Lower lobe of right lung (tissue), 2 donors: ENCODE measurements at regions not wholly inside any gene's neighbourhood (a gene's known extent, or its start where the extent isn't known, plus 50 kb on each side); places are given as distances from the start of the nearest gene placed in this dataset.

ENCODE experiments used
- ATAC-seq, 2 donors: fragments of 200-7000 bp; cut with Tn5 transposase; one replicate each; pipeline ENCODE4 v1.9.1; 2020 to 2022; ENCODE audit warnings: mild to moderate bottlenecking in 2 of 2, moderate library complexity in 2 of 2
- DNase-seq: peaks from one replicate; pipeline ENCODE4 v3.0.0-alpha.2; 2020
- H3K27ac ChIP-seq: fragments of 200-600 bp; one replicate; pipeline ENCODE4 v1.8.0; 2022
- H3K27me3 ChIP-seq: fragments of 200-600 bp; one replicate; pipeline ENCODE4 v1.8.0; 2022; ENCODE audit warnings: low read depth
- H3K36me3 ChIP-seq: fragments of 200-600 bp; one replicate; pipeline ENCODE4 v1.8.0; 2022; ENCODE audit warnings: mild to moderate bottlenecking
- H3K4me1 ChIP-seq: fragments of 200-600 bp; one replicate; pipeline ENCODE4 v1.8.0; 2022
- H3K4me3 ChIP-seq: fragments of 200-600 bp; one replicate; pipeline ENCODE4 v1.8.0; 2022; ENCODE audit warnings: mild to moderate bottlenecking
- H3K9me3 ChIP-seq: fragments of 200-600 bp; one replicate; pipeline ENCODE4 v1.8.0; 2022
- CTCF ChIP-seq: fragments of 200-600 bp; IDR thresholded peaks from one replicate; pipeline ENCODE4 v1.8.0; 2022; ENCODE audit warnings: antibody characterized with exemption, mild to moderate bottlenecking
- intact Hi-C: fragments of 100-400 bp; cut with DNase I; formaldehyde crosslinking; loops from one replicate; pipeline ENCODE4 v1.11.0; 2022
- donor health status: DM: no; HTN: yes; CAD: no; lungs with severe emphysema.

- Histone ChIP-seq H3K27ac (no peak overlapping the region), H3K4me1 (no peaks in the 10 kb centered on the region), H3K9me3 (no peaks in the 10 kb centered on the region), H3K4me3 (no peak overlapping the region), H3K27me3 (no peaks in the 10 kb centered on the region), H3K36me3 (no peaks in the 10 kb centered on the region)
- TF ChIP-seq CTCF = no peak
- DNase-seq (no peak), ATAC-seq (no peak)
- intact Hi-C loops = no loop called here
These were observed 112.6 kb downstream of the CDC5L start for GRCh38 chr6:44500074-44500473.

- no peak overlapping the region for H3K4me3 ChIP-seq
- no peak for TF ChIP-seq CTCF
- no peaks in the 10 kb centered on the region for H3K9me3 ChIP-seq
- ATAC-seq (no peak), DNase-seq (no peak)
- intact Hi-C loops = no loop called here
- no peaks in the 10 kb centered on the region for H3K27me3 ChIP-seq
- no peaks in the 10 kb centered on the region for H3K36me3 ChIP-seq
- H3K27ac ChIP-seq = no peak overlapping the region
- H3K4me1 ChIP-seq = no peaks in the 10 kb centered on the region
These were observed 116.0 kb downstream of the CDC5L start for GRCh38 chr6:44503471-44503870.

GRCh38 chr6:44504301-44504791 is 116.8 kb downstream of the CDC5L start:
- Histone ChIP-seq H3K36me3 (no peaks in the 10 kb centered on the region), H3K4me3 (no peak overlapping the region), H3K27me3 (no peaks in the 10 kb centered on the region), H3K4me1 (no peaks in the 10 kb centered on the region), H3K27ac (no peak overlapping the region), H3K9me3 (no peaks in the 10 kb centered on the region)
- DNase-seq (no peak), ATAC-seq (no peak)
- intact Hi-C loops = no loop called here
- TF ChIP-seq CTCF = no peak

- H3K4me3 ChIP-seq = no peak overlapping the region
- no peak for TF ChIP-seq CTCF
- intact Hi-C loops = no loop called here
- no peaks in the 10 kb centered on the region for H3K4me1 ChIP-seq
- H3K27me3 ChIP-seq = no peaks in the 10 kb centered on the region
- no peaks in the 10 kb centered on the region for H3K36me3 ChIP-seq
- ATAC-seq = no peak
- no peaks in the 10 kb centered on the region for H3K9me3 ChIP-seq
- H3K27ac ChIP-seq = no peak overlapping the region
- DNase-seq = no peak
These were observed 118.2 kb downstream of the CDC5L start for GRCh38 chr6:44505751-44506150.

- H3K9me3 ChIP-seq = no peaks in the 10 kb centered on the region
- DNase-seq = no peak
- no peak for TF ChIP-seq CTCF
- intact Hi-C loops = no loop called here
- no peak overlapping the region for H3K4me3 ChIP-seq
- no peaks in the 10 kb centered on the region for H3K27me3 ChIP-seq
- H3K36me3 ChIP-seq = no peaks in the 10 kb centered on the region
- H3K27ac ChIP-seq = no peak overlapping the region
- H3K4me1 ChIP-seq = no peaks in the 10 kb centered on the region
- no peak for ATAC-seq
These were observed 119.5 kb downstream of the CDC5L start for GRCh38 chr6:44507014-44507413.

- intact Hi-C loops = no loop called here
- Histone ChIP-seq H3K4me1 (no peaks in the 10 kb centered on the region), H3K4me3 (no peak overlapping the region), H3K36me3 (no peaks in the 10 kb centered on the region), H3K27me3 (no peaks in the 10 kb centered on the region), H3K9me3 (no peaks in the 10 kb centered on the region), H3K27ac (no peak overlapping the region)
- no peak for TF ChIP-seq CTCF
- DNase-seq = no peak
- no peak for ATAC-seq
These were observed 121.1 kb downstream of the CDC5L start for GRCh38 chr6:44508646-44509045.
